T1000 (cell line): ENCODE measurements at regions not wholly inside any gene's neighbourhood (a gene's known extent, or its start where the extent isn't known, plus 50 kb on each side); places are given as distances from the start of the nearest gene placed in this dataset.
"Not testable (repeated sequence)": the region's sequence is repeated elsewhere in the genome, so short reads cannot be mapped to it uniquely, and the experiment has no call there.

Experiments
- DNase-seq: peaks from one replicate; lab custom pipeline; 2025; ENCODE audit warnings: mixed read lengths; lab: John Stamatoyannopoulos, UW

GRCh38 chr17:445839-446238 lies 93.2 kb upstream of the RPH3AL start, which contains the start of gene RFLNB:
Gene RFLNB, minus strand, starts transcription at chr17:445939.
- DNase-seq, result not testable (repeated sequence)

DNA sequence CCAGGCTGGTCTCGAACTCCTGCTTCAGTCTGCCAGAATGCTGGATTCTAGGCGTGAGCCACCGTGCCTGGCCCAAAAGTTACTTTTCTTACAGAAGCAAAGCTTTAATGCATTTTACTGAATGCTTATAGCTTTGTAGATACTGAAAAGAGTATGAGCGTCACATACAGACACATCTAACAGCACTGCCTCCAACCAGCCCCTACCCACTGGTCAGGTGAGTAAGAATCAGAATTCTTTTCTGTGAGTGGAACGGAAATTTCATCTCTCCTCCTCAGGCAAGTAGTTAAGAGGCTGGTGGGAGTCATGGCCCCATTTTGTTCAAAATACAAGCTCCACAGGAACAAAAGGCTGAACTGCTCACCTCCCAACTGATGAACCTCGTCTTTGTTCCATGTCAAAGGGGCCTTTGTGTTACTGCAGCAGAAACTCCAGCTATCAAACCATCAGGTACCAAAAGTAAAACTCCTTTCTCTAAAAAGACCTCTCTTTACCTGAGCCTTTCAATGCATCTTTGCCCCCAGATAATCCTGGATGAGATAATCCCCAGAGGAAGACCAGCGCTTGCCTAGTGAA lies 92.4 kb upstream of the RPH3AL start:
- no peak for DNase-seq

DNA sequence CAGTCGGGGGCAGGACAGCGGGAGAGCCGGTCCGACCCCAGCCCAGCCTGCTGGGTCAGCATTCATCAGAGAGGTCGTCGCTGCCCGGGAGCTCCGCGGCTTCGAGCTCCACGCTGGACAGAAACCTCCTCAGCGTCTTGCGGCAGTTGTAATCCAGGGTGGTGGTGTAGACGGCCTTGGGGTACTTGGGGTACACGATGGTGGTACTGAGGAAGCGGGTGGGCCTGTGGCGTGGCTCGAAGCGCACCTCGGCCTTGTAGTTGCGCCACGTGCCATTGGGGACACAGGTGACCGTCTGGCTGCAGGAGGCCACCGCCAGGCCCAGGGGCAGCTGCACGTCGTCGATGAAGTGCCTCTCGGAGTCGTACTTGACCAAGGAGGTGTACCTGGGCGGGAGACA lies 90.5 kb upstream of the RPH3AL start:
- DNase-seq, result no peak

GRCh38 chr17:441155-441950 lies 88.7 kb upstream of the RPH3AL start:
- no peak for DNase-seq

- DNase-seq, result no peak
Observed at GRCh38 chr17:438191-438590, 85.6 kb upstream of the RPH3AL start.

DNA sequence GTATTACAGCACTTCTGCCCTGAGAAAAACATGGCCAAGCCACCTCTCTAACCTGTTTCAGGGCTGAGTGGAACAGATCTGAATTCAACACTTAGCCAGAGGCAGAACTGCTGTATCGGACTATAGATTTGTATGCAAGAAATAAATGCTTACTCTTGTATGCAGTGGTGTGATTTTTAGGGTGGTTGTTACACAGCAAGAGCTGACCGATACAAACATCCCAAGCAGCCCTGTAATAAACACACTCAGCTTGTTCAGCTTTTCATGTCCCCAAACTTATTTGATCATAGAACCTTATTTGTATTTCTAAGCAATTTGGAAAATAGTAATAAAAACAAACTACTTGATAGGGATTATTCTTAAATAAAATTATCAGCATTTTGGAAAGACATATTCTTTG lies 84.9 kb upstream of the RPH3AL start:
- DNase-seq, result no peak

GRCh38 chr17:436571-436970 lies 84.0 kb upstream of the RPH3AL start:
- no peak for DNase-seq

DNA sequence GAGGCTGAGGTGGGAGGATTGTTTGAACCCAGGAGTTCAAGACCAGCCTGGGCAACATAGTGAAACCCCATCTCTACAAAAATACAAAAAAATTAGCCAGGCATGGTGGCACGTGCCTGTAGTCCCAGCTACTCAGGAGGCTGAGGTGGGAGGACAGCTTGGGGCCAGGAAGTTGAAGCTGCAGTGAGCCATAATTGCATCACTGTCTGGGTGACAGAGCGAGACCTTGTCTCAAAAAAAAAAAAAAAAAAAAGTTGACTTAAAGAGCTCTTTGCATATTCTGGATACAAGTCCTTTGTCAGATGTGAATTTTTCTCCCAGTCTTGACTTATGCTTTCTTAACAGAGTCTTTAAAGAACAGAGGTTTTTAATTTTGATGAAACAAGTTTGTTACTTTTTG lies 79.9 kb upstream of the RPH3AL start:
- DNase-seq, result not testable (repeated sequence)

- DNase-seq, result no peak
Observed at GRCh38 chr17:431494-431893, 78.9 kb upstream of the RPH3AL start.

DNA sequence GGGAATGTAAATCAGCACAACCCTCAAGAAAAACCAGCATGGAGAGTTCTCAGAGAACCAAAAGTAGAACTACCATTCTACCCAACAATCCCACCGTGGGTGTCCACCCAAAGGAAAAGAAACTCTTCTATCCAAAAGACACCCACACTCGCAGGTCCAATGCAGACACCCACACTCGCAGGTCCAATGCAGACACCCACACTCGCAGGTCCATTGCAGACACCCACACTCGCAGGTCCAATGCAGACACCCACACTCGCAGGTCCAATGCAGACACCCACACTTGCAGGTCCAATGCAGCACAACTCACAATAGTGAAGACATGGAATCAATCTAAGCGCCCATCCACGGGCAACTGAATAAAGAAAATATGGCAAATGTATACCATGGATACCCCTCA lies 77.0 kb upstream of the RPH3AL start:
- DNase-seq, result no peak

- DNase-seq, result no peak
Observed at GRCh38 chr17:428414-428813, 75.8 kb upstream of the RPH3AL start.

DNA sequence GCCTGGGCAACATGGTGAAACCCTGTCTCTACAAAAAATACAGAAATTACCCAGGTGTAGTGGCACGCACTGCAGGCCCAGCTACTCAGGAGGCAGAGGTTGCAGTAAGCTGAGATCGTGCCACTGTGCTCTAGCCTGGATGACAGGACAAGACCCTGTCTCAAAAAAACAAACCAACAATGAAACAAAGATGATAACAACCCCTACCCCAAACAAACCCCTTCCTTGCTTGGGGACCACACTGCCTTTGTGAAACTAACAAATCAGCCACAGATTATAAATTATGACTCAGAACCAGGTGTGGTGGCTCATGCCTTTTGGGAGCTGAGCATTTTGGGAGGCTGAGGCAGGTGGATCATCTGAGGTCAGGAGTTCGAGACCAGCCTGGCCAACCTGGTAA lies 75.3 kb upstream of the RPH3AL start:
- DNase-seq, result no peak

- no peak for DNase-seq
Observed at GRCh38 chr17:427327-427726, 74.7 kb upstream of the RPH3AL start.

DNA sequence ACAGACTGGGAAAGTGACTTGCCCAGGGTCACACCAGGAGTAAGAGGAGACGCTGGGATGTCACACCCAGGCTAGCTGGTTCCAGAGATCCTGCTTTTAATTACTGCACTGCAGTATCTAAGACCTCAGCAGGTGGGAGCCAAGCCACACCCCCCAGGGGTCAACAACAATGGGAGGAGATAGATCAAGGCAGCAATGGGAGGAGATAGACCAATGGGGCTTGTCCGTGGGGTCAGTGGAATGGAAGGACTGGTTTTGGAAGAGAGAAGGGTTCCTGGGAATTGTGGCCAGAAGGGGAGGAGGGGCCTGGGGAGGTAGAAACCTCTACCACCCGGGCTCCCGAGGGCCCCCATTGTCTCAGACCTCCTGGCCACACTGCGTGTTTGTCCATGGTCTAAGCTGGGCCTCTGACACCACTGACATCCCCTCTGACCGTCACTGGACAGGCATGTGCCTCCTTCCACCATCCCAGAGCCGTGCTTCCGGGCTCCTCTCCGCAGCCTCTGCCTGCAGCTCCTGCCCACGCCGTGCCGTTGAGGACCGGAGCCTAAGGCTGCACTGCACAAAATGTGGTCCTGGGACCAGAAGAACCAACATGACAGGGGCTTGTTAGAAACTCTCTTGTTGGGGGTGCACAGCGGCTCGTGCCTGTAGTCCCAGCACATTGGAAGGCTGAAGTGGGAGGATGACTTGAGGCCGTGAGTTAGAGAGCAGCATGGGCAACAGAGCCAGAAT lies 69.8 kb upstream of the RPH3AL start:
- DNase-seq, result no peak

DNA sequence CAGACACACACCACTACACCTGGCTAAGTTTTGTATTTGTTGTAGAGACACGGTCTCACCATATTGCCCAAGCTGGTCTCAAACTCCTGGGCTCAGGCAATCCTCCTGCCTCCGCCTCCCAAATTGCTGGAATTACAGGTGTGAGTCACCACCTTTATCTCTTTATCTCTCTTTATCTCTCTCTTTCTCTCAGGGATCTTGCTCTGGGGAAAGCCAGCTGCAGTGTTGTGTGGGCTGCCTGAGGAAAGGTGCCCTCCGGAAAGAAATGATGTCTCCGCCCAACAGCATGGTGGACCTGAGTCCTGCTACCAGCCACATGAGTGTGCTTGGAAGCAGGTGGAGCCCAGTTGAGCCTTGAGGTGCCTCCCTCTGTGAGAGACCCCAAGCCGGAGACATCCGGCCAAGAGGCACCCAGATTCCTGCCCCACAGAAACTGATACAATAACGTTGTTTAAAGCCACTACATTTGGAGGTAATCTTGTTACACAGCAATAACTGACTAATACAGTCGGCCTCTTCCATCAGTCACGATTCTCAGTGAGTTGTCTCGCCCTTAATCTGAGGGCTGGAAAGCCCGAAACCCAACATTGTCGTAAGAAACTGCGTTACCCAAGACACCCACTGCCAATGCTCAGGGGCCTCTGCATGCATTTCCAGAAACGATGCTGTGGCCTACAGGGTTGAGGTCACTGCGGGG lies 68.0 kb upstream of the RPH3AL start:
- no peak for DNase-seq

GRCh38 chr17:419073-419735 lies 66.6 kb upstream of the RPH3AL start:
- no peak for DNase-seq

DNA sequence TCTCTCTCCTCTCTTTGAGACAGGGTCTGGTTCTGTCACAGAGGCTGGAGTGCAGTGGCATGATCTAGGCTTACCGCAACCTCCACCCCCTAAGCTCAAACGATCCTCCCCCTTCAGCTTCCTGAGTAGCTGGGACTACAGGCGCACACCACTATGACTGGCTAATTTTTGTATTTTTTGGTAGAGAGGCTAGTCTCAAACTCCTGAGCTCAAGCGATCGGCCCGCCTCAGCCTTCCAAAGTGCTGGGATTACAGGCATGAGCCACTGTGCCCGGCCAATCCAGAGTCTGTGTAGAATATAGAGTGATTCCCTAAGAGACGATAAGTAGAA lies 65.8 kb upstream of the RPH3AL start:
- DNase-seq, result no peak

- DNase-seq, result no peak
Observed at GRCh38 chr17:417691-418420, 65.2 kb upstream of the RPH3AL start.

GRCh38 chr17:416293-417206 lies 63.9 kb upstream of the RPH3AL start:
- DNase-seq, result no peak

DNA sequence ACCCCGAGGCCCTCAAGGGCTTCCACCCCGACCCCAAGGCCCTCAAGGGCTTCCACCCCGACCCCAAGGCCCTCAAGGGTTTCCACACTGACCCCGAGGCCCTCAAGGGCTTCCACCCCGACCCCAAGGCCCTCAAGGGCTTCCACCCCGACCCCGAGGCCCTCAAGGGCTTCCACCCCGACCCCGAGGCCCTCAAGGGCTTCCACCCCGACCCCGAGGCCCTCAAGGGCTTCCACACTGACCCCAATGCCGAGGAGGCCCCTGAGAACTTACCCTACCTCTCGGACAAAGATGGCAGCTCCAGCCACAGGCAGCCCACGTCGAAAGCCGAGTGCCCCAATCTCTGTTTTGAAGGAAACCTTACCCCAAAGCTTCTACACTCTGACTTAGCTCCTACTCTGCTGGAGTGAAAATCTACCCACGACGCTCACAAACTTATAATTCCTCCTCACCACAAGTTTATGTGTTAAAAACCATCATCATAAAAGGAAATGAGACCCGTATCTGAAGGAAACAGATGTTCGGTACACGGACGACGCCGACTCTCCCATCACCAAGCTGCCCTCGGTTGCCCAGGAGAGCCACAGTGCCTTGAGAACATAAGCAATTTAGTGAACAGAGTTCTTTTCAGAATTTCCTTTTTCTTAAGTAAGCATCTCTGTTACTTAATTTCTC lies 61.2 kb upstream of the RPH3AL start:
- DNase-seq, result no peak
